ENCODE measurements at regions not wholly inside any gene's neighbourhood (a gene's known extent, or its start where the extent isn't known, plus 50 kb on each side); places are given as distances from the start of the nearest gene placed in this dataset.

DNA sequence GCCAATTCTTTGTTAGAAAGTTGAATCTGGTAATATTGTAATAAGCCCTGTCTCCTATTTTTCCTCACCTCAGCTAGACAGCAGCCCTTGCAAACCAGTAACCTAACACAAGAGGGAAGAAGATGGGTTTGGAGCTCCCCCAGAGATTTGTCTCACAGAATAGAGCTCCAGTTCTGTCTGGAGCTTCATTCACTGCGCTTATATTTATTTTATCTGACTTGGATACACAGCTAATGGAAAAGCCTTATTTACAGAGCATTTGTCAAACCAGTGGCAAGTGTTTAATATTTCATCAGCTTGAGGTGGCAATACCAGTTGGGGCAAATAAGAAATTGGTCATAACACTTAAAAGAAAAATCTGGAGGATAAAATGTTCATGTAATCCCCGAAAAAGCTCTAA lies 1094.0 kb downstream of the FSCB start:
- Histone ChIP-seq H3K79me2 (ENCODE audit: control insufficient read depth, insufficient read depth, low read length) (no peaks in the 10 kb centered on the region), H3K4me2 (ENCODE audit: extremely low read depth, insufficient read depth, low read length) (no peak overlapping the region), H2AFZ (ENCODE audit: low read length) (no peak overlapping the region), H3K9ac (ENCODE audit: insufficient read depth, low read length) (no peak overlapping the region), H3K4me3 (replicated peaks in 1 of 4; ENCODE audit: control extremely low read depth in 1 of 4, insufficient read depth in 1 of 4, low read depth in 3 of 4, low read length in 4 of 4) (no peak overlapping the region), H3K36me3 (ENCODE audit: control insufficient read depth, insufficient read depth, low read length) (no peaks in the 10 kb centered on the region), H3K27me3 (ENCODE audit: control insufficient read depth, insufficient read depth, low read length) (no peaks in the 10 kb centered on the region), H4K20me1 (ENCODE audit: control insufficient read depth, extremely low read depth, insufficient read depth, low read length) (no peaks in the 10 kb centered on the region), H3K4me1 (ENCODE audit: control insufficient read depth, extremely low read depth, insufficient read depth, low read length) (no peaks in the 10 kb centered on the region), H3K27ac (ENCODE audit: insufficient read depth, low read length) (no peak overlapping the region), H3K9me3 (ENCODE audit: control insufficient read depth, insufficient read depth, low read depth, low read length) (no peaks in the 10 kb centered on the region)
- TF ChIP-seq EZH2 (IDR thresholded peaks at IDR 0.05; ENCODE audit: low read length, missing control alignments) = no peak
- TF ChIP-seq, protein P1, sequence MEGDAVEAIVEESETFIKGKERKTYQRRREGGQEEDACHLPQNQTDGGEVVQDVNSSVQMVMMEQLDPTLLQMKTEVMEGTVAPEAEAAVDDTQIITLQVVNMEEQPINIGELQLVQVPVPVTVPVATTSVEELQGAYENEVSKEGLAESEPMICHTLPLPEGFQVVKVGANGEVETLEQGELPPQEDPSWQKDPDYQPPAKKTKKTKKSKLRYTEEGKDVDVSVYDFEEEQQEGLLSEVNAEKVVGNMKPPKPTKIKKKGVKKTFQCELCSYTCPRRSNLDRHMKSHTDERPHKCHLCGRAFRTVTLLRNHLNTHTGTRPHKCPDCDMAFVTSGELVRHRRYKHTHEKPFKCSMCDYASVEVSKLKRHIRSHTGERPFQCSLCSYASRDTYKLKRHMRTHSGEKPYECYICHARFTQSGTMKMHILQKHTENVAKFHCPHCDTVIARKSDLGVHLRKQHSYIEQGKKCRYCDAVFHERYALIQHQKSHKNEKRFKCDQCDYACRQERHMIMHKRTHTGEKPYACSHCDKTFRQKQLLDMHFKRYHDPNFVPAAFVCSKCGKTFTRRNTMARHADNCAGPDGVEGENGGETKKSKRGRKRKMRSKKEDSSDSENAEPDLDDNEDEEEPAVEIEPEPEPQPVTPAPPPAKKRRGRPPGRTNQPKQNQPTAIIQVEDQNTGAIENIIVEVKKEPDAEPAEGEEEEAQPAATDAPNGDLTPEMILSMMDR (conservative IDR thresholded peaks at IDR 0.05 in 1 of 2, IDR thresholded peaks at IDR 0.05 in 1 of 2; ENCODE audit: low read depth in 1 of 2, low read length in 2 of 2) = no peak
- DNase-seq (ENCODE audit: low read depth in 2 of 2) = no peak

DNA sequence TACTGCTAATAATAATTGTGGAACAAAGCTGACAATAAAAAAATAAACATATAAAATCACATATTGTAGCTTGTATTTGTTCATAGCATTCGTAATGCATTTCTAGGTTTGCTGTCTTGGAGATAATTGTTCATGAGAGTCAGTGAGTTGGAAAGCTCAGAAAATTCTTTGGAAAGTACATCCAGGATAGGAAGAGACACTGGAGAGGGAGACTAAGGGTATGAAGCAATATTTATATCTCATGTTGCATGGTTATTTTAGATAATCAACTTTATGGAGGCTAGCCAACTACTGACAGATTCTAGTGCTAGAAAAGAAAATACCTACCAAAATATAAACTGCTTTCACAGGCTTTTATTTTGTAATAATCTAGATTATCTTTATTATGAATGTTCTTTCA lies 1095.2 kb downstream of the FSCB start:
- H3K9me3 ChIP-seq (ENCODE audit: control insufficient read depth, insufficient read depth, low read depth, low read length) = no peaks in the 10 kb centered on the region
- no peak overlapping the region for H3K27ac ChIP-seq (ENCODE audit: insufficient read depth, low read length)
- no peaks in the 10 kb centered on the region for H3K27me3 ChIP-seq (ENCODE audit: control insufficient read depth, insufficient read depth, low read length)
- H3K4me1 ChIP-seq (ENCODE audit: control insufficient read depth, extremely low read depth, insufficient read depth, low read length) = no peaks in the 10 kb centered on the region
- no peaks in the 10 kb centered on the region for H3K36me3 ChIP-seq (ENCODE audit: control insufficient read depth, insufficient read depth, low read length)
- no peaks in the 10 kb centered on the region for H3K79me2 ChIP-seq (ENCODE audit: control insufficient read depth, insufficient read depth, low read length)
- DNase-seq (ENCODE audit: low read depth in 2 of 2) = peak in 1 of 2 donors; percentile 86
- no peaks in the 10 kb centered on the region for H4K20me1 ChIP-seq (ENCODE audit: control insufficient read depth, extremely low read depth, insufficient read depth, low read length)
- H3K4me3 ChIP-seq (replicated peaks in 1 of 4; ENCODE audit: control extremely low read depth in 1 of 4, insufficient read depth in 1 of 4, low read depth in 3 of 4, low read length in 4 of 4) = no peak overlapping the region
- no peak overlapping the region for H3K4me2 ChIP-seq (ENCODE audit: extremely low read depth, insufficient read depth, low read length)
- H2AFZ ChIP-seq (ENCODE audit: low read length) = no peak overlapping the region
- no peak overlapping the region for H3K9ac ChIP-seq (ENCODE audit: insufficient read depth, low read length)
- TF ChIP-seq, protein P1 (conservative IDR thresholded peaks at IDR 0.05 in 1 of 2, IDR thresholded peaks at IDR 0.05 in 1 of 2; ENCODE audit: low read depth in 1 of 2, low read length in 2 of 2) = no peak
- TF ChIP-seq EZH2 (IDR thresholded peaks at IDR 0.05; ENCODE audit: low read length, missing control alignments) = no peak

DNA sequence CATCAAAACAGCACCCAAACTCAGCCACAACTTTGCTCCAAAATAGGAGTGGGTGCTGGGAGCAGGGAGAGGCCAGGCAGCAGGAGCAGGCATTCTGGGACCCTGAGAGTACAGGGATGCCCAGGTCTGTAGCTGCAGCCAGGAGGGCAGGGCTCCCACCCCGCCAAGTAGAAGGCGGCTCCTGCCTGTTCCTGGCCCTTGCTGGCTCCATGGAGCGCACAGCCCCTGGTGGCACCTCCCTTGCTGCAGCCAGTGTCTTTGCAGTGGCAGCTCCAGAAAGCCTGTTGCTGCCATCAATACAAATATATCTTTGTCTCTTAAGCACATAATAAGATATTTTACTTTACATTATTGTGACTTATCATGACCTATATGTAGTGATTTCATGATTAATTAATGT lies 1096.5 kb downstream of the FSCB start:
- no peak for TF ChIP-seq EZH2 (IDR thresholded peaks at IDR 0.05; ENCODE audit: low read length, missing control alignments)
- TF ChIP-seq, protein P1 (conservative IDR thresholded peaks at IDR 0.05 in 1 of 2, IDR thresholded peaks at IDR 0.05 in 1 of 2; ENCODE audit: low read depth in 1 of 2, low read length in 2 of 2) = no peak
- no peak overlapping the region for H3K4me2 ChIP-seq (ENCODE audit: extremely low read depth, insufficient read depth, low read length)
- H3K27ac ChIP-seq (ENCODE audit: insufficient read depth, low read length) = no peak overlapping the region
- no peak for DNase-seq (ENCODE audit: low read depth in 2 of 2)
- no peaks in the 10 kb centered on the region for H3K36me3 ChIP-seq (ENCODE audit: control insufficient read depth, insufficient read depth, low read length)
- no peak overlapping the region for H2AFZ ChIP-seq (ENCODE audit: low read length)
- H3K27me3 ChIP-seq (ENCODE audit: control insufficient read depth, insufficient read depth, low read length) = no peaks in the 10 kb centered on the region
- H3K9me3 ChIP-seq (ENCODE audit: control insufficient read depth, insufficient read depth, low read depth, low read length) = no peaks in the 10 kb centered on the region
- H3K4me1 ChIP-seq (ENCODE audit: control insufficient read depth, extremely low read depth, insufficient read depth, low read length) = no peaks in the 10 kb centered on the region
- no peak overlapping the region for H3K4me3 ChIP-seq (replicated peaks in 1 of 4; ENCODE audit: control extremely low read depth in 1 of 4, insufficient read depth in 1 of 4, low read depth in 3 of 4, low read length in 4 of 4)
- H4K20me1 ChIP-seq (ENCODE audit: control insufficient read depth, extremely low read depth, insufficient read depth, low read length) = no peaks in the 10 kb centered on the region
- H3K79me2 ChIP-seq (ENCODE audit: control insufficient read depth, insufficient read depth, low read length) = no peaks in the 10 kb centered on the region
- H3K9ac ChIP-seq (ENCODE audit: insufficient read depth, low read length) = no peak overlapping the region
